ENCODE measurements at regions not wholly inside any gene's neighbourhood (a gene's known extent, or its start where the extent isn't known, plus 50 kb on each side); places are given as distances from the start of the nearest gene placed in this dataset.

- TF ChIP-seq, protein P1, sequence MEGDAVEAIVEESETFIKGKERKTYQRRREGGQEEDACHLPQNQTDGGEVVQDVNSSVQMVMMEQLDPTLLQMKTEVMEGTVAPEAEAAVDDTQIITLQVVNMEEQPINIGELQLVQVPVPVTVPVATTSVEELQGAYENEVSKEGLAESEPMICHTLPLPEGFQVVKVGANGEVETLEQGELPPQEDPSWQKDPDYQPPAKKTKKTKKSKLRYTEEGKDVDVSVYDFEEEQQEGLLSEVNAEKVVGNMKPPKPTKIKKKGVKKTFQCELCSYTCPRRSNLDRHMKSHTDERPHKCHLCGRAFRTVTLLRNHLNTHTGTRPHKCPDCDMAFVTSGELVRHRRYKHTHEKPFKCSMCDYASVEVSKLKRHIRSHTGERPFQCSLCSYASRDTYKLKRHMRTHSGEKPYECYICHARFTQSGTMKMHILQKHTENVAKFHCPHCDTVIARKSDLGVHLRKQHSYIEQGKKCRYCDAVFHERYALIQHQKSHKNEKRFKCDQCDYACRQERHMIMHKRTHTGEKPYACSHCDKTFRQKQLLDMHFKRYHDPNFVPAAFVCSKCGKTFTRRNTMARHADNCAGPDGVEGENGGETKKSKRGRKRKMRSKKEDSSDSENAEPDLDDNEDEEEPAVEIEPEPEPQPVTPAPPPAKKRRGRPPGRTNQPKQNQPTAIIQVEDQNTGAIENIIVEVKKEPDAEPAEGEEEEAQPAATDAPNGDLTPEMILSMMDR (IDR thresholded peaks at IDR 0.05; ENCODE audit: low read depth, low read length): no peak
- H3K27ac ChIP-seq: no peak overlapping the region
- no peaks in the 10 kb centered on the region for H3K4me1 ChIP-seq (ENCODE audit: low read depth)
- no peaks in the 10 kb centered on the region for H3K27me3 ChIP-seq
- no peak for DNase-seq (ENCODE audit: low read depth in 1 of 2, low spot score in 1 of 2)
- H3K4me3 ChIP-seq: no peak overlapping the region
- H3K9me3 ChIP-seq (ENCODE audit: low read depth): no peaks in the 10 kb centered on the region
- H3K36me3 ChIP-seq: no peaks in the 10 kb centered on the region
Observed at GRCh38 chr4:67234296-67234695, 311.0 kb downstream of the CENPC start.

- DNase-seq (ENCODE audit: low read depth in 1 of 2, low spot score in 1 of 2): no peak
- no peaks in the 10 kb centered on the region for H3K4me1 ChIP-seq (ENCODE audit: low read depth)
- H3K27ac ChIP-seq: no peak overlapping the region
- no peak overlapping the region for H3K4me3 ChIP-seq
- no peaks in the 10 kb centered on the region for H3K9me3 ChIP-seq (ENCODE audit: low read depth)
- no peaks in the 10 kb centered on the region for H3K36me3 ChIP-seq
- no peaks in the 10 kb centered on the region for H3K27me3 ChIP-seq
- TF ChIP-seq, protein P1 (IDR thresholded peaks at IDR 0.05; ENCODE audit: low read depth, low read length): no peak
Observed at GRCh38 chr4:67229148-67229547, 316.2 kb downstream of the CENPC start.

- no peaks in the 10 kb centered on the region for H3K4me1 ChIP-seq (ENCODE audit: low read depth)
- TF ChIP-seq, protein P1 (IDR thresholded peaks at IDR 0.05; ENCODE audit: low read depth, low read length): no peak
- DNase-seq (ENCODE audit: low read depth in 1 of 2, low spot score in 1 of 2): no peak
- H3K4me3 ChIP-seq: no peak overlapping the region
- no peaks in the 10 kb centered on the region for H3K9me3 ChIP-seq (ENCODE audit: low read depth)
- H3K27me3 ChIP-seq: no peaks in the 10 kb centered on the region
- no peak overlapping the region for H3K27ac ChIP-seq
- no peaks in the 10 kb centered on the region for H3K36me3 ChIP-seq
Observed at GRCh38 chr4:67220861-67221260, 324.4 kb downstream of the CENPC start.

- Histone ChIP-seq H3K4me1 (ENCODE audit: low read depth) (no peaks in the 10 kb centered on the region), H3K27me3 (no peaks in the 10 kb centered on the region), H3K9me3 (ENCODE audit: low read depth) (no peaks in the 10 kb centered on the region), H3K36me3 (no peaks in the 10 kb centered on the region), H3K4me3 (no peak overlapping the region), H3K27ac (no peak overlapping the region)
- TF ChIP-seq, protein P1 (IDR thresholded peaks at IDR 0.05; ENCODE audit: low read depth, low read length): no peak
- DNase-seq (ENCODE audit: low read depth in 1 of 2, low spot score in 1 of 2): no peak
Observed at GRCh38 chr4:67218883-67219282, 326.4 kb downstream of the CENPC start.

DNA sequence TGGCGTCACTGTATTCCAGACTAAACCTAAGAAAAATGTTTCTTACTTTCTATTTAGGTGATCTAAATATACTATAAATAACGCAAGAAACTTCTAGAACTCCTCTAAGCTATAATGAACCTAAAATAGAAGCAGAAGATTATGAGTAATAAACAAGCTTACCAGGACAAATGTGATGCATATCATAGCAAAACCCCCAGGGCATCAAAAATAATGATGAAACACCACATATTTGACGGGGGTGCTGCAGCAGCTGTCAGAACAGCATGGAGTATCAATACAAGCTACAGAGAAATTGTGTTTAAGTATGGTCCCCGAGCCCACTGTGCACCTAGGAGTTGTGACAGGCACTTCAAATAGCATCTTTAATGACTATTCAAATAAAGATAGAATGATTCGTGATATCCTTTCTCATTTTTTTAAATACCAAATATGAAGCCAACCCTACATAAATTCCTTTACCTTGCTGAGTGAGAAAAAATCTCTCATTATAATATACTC, 337.3 kb downstream of the CENPC start:
- TF ChIP-seq, protein P1 (IDR thresholded peaks at IDR 0.05; ENCODE audit: low read depth, low read length): no peak
- H3K36me3 ChIP-seq: no peaks in the 10 kb centered on the region
- H3K4me1 ChIP-seq (ENCODE audit: low read depth): no peaks in the 10 kb centered on the region
- no peak overlapping the region for H3K4me3 ChIP-seq
- no peak overlapping the region for H3K27ac ChIP-seq
- H3K27me3 ChIP-seq: no peaks in the 10 kb centered on the region
- no peak for DNase-seq (ENCODE audit: low read depth in 1 of 2, low spot score in 1 of 2)
- H3K9me3 ChIP-seq (ENCODE audit: low read depth): no peaks in the 10 kb centered on the region

DNA sequence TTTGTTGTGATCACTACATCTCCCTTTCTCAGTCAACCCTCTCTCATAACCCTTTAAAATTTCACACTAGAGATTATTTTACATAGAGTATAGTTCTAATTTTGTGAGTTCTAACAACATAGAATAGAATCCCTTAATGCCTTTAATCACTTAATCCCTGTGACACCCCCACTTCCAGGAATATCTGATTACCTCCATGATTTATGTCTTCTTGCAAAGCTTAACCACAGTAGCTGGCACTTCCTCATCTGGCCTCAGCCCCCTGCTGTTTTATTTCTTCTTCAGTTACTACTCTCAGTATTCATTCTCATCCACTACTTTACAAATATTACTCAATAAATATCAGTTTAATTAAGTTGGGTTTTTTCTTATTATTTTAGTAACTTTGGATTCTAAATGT, 340.9 kb downstream of the CENPC start:
- Histone ChIP-seq H3K9me3 (ENCODE audit: low read depth) (no peaks in the 10 kb centered on the region), H3K4me1 (ENCODE audit: low read depth) (no peaks in the 10 kb centered on the region), H3K4me3 (no peak overlapping the region), H3K36me3 (no peaks in the 10 kb centered on the region), H3K27me3 (no peaks in the 10 kb centered on the region), H3K27ac (no peak overlapping the region)
- no peak for DNase-seq (ENCODE audit: low read depth in 1 of 2, low spot score in 1 of 2)
- TF ChIP-seq, protein P1 (IDR thresholded peaks at IDR 0.05; ENCODE audit: low read depth, low read length): no peak
